Neuronal stem cell (in vitro differentiated cells): ENCODE measurements at regions not wholly inside any gene's neighbourhood (a gene's known extent, or its start where the extent isn't known, plus 50 kb on each side); places are given as distances from the start of the nearest gene placed in this dataset. TPM values are rescaled to one million over a fixed set of nuclear protein-coding genes. Genes with fewer than 3 reads are reported as not detected.

Experiments
- DNase-seq: peaks from one replicate; pipeline ENCODE4 v3.0.0-alpha.2; 2013; ENCODE audit warnings: low spot score
- H2AFZ ChIP-seq: one replicate; pipeline ENCODE4 v1.6.1; 2013; ENCODE audit warnings: mild to moderate bottlenecking, low read length, inconsistent platforms
- H2AK5ac ChIP-seq: 2 replicates; pipeline ENCODE4 v1.6.1; 2013; ENCODE audit warnings: low read depth, mild to moderate bottlenecking, inconsistent platforms, low read length, moderate library complexity, mixed read lengths
- H2BK120ac ChIP-seq: 2 replicates; pipeline ENCODE4 v1.6.1; 2013; ENCODE audit warnings: low read depth, mild to moderate bottlenecking, inconsistent platforms, low read length, moderate library complexity, mixed read lengths
- H2BK12ac ChIP-seq: one replicate; pipeline ENCODE4 v1.6.1; 2013; ENCODE audit warnings: low read length, inconsistent platforms
- H2BK15ac ChIP-seq: 2 replicates; pipeline ENCODE4 v1.6.1; 2013; ENCODE audit warnings: mild to moderate bottlenecking, low read length, inconsistent platforms, mixed read lengths
- H2BK5ac ChIP-seq: one replicate; pipeline ENCODE4 v1.6.1; 2013; ENCODE audit warnings: inconsistent platforms, mild to moderate bottlenecking, low read length, moderate library complexity
- H3K14ac ChIP-seq: one replicate; pipeline ENCODE4 v1.6.1; 2013; ENCODE audit warnings: low read length, inconsistent platforms
- H3K18ac ChIP-seq: 2 replicates; pipeline ENCODE4 v1.6.1; 2013; ENCODE audit warnings: low read length, inconsistent platforms
- H3K23ac ChIP-seq: 2 replicates; pipeline ENCODE4 v1.6.1; 2013; ENCODE audit warnings: low read depth, mild to moderate bottlenecking, mixed read lengths, low read length, inconsistent platforms; ENCODE audit not compliant: poor library complexity
- H3K27ac ChIP-seq: replicated peaks from 3 replicates; pipeline ENCODE4 v1.5.1; 2013; ENCODE audit warnings: low read length, inconsistent platforms
- H3K27me3 ChIP-seq, 3 experiments: 2 replicates each; pipeline ENCODE4 v1.6.1; 2013; ENCODE audit warnings: low read length in 3 of 3, mild to moderate bottlenecking in 2 of 3, inconsistent platforms in 1 of 3, low read depth in 1 of 3, mixed read lengths in 1 of 3, moderate library complexity in 1 of 3; ENCODE audit not compliant: control insufficient read depth in 3 of 3, insufficient read depth in 3 of 3
- H3K36me3 ChIP-seq, 2 donors: replicated peaks in 1 of 2; 2 replicates each; pipeline ENCODE4 v1.6.1; 2013; ENCODE audit warnings: low read length in 2 of 2; ENCODE audit not compliant: control insufficient read depth in 2 of 2, insufficient read depth in 2 of 2
- H3K4ac ChIP-seq: 2 replicates; pipeline ENCODE4 v1.6.1; 2013; ENCODE audit warnings: inconsistent platforms, mild to moderate bottlenecking, low read length, moderate library complexity
- H3K4me1 ChIP-seq, 2 donors: 1 replicate in 1 of 2; 2 replicates in 1 of 2; pipeline ENCODE4 v1.6.1; 2013; ENCODE audit warnings: low read length in 2 of 2, low read depth in 1 of 2; ENCODE audit not compliant: control insufficient read depth in 2 of 2, insufficient read depth in 1 of 2
- H3K4me2 ChIP-seq: one replicate; pipeline ENCODE4 v1.6.1; 2013; ENCODE audit warnings: mild to moderate bottlenecking, low read length, inconsistent platforms; ENCODE audit not compliant: insufficient read depth, poor library complexity, severe bottlenecking
- H3K4me3 ChIP-seq, 2 donors: 2 replicates each; pipeline ENCODE4 v1.5.1; 2013; ENCODE audit warnings: low read length in 2 of 2, mild to moderate bottlenecking in 2 of 2, inconsistent platforms in 1 of 2, moderate library complexity in 1 of 2
- H3K79me1 ChIP-seq: one replicate; pipeline ENCODE4 v1.6.1; 2013; ENCODE audit warnings: low read depth, mild to moderate bottlenecking, inconsistent platforms, low read length, moderate library complexity
- H3K9ac ChIP-seq: one replicate; pipeline ENCODE4 v1.6.1; 2013; ENCODE audit warnings: mild to moderate bottlenecking, low read depth, low read length, inconsistent platforms; ENCODE audit not compliant: poor library complexity
- H3K9me3 ChIP-seq, 2 donors: replicated peaks in 1 of 2; 2 replicates each; pipeline versions ENCODE3 to v1.6.1; 2013; ENCODE audit warnings: low read length in 2 of 2, mild to moderate bottlenecking in 2 of 2, inconsistent platforms in 1 of 2, low read depth in 1 of 2, mixed read lengths in 1 of 2, moderate library complexity in 1 of 2; ENCODE audit not compliant: control insufficient read depth in 2 of 2, insufficient read depth in 1 of 2
- H4K8ac ChIP-seq: one replicate; pipeline ENCODE4 v1.6.1; 2013; ENCODE audit warnings: low read depth, mild to moderate bottlenecking, inconsistent platforms, low read length, moderate library complexity
- H4K91ac ChIP-seq: one replicate; pipeline ENCODE4 v1.6.1; 2013; ENCODE audit warnings: low read length, low read depth, mild to moderate bottlenecking, inconsistent platforms; ENCODE audit not compliant: poor library complexity
- small RNA-seq: library from polyadenylated mRNA; stranded (forward); fragments of <200 nt; extraction: miRNeasy Mini kit (QIAGEN cat#:217004); gene quantifications from one replicate; pipeline ENCODE3, GENCODE V24; 2013; ENCODE audit not compliant: insufficient read depth

GRCh38 chr3:163126115-163126514 is 1629.5 kb downstream of the OTOL1 start:
- H4K91ac ChIP-seq, result no peak overlapping the region
- no peak overlapping the region for H3K4me2 ChIP-seq
- no peak overlapping the region for H2BK12ac ChIP-seq
- H4K8ac ChIP-seq, result no peak overlapping the region
- no peak overlapping the region for H2BK5ac ChIP-seq
- H3K79me1 ChIP-seq, result no peaks in the 10 kb centered on the region
- H2AK5ac ChIP-seq, result no peak overlapping the region
- no peak overlapping the region for H2BK120ac ChIP-seq
- H3K4ac ChIP-seq, result no peak overlapping the region
- no peak overlapping the region for H3K18ac ChIP-seq
- no peaks in the 10 kb centered on the region for H3K36me3 ChIP-seq
- H2AFZ ChIP-seq, result no peak overlapping the region
- H3K27me3 ChIP-seq, result no peaks in the 10 kb centered on the region
- H3K4me3 ChIP-seq, result no peak overlapping the region
- H3K23ac ChIP-seq, result no peak overlapping the region
- no peak overlapping the region for H2BK15ac ChIP-seq
- DNase-seq, result no peak
- H3K9ac ChIP-seq, result no peak overlapping the region
- H3K9me3 ChIP-seq, result peaks cover 7 to 23% of the 10 kb centered on the region in 2 donors
- H3K4me1 ChIP-seq, result no peaks in the 10 kb centered on the region
- no peak overlapping the region for H3K14ac ChIP-seq
- no peak overlapping the region for H3K27ac ChIP-seq

Small RNA genes lying in the stretch of these regions (small RNA-seq; reads per million reads assigned to genes)
- not detected for gene MIR1263
- not detected for gene RNU7-82P
